ENCODE measurements at regions not wholly inside any gene's neighbourhood (a gene's known extent, or its start where the extent isn't known, plus 50 kb on each side); places are given as distances from the start of the nearest gene placed in this dataset.
"Not testable (repeated sequence)": the region's sequence is repeated elsewhere in the genome, so short reads cannot be mapped to it uniquely, and the experiment has no call there.

- ATAC-seq (no peak), DNase-seq (no peak)
- H3K4me3 ChIP-seq: no peak overlapping the region
- H3K27me3 ChIP-seq (ENCODE audit: low read depth): no peaks in the 10 kb centered on the region
- peaks cover 4% of the 10 kb centered on the region for H3K9me3 ChIP-seq
- no peak for TF ChIP-seq CTCF (IDR thresholded peaks at IDR 0.05)
- no peaks in the 10 kb centered on the region for H3K36me3 ChIP-seq
- intact Hi-C loops (cut with DNase I): no loop called here
- H3K4me1 ChIP-seq: no peaks in the 10 kb centered on the region
- H3K27ac ChIP-seq: no peak overlapping the region
These were observed 235.7 kb downstream of the NKX6-1 start for GRCh38 chr4:84263415-84263814.

GRCh38 chr4:84260495-84260894, 238.6 kb downstream of the NKX6-1 start:
- DNase-seq (no peak), ATAC-seq (no peak)
- Histone ChIP-seq H3K4me3 (no peak overlapping the region), H3K36me3 (no peaks in the 10 kb centered on the region), H3K4me1 (no peaks in the 10 kb centered on the region), H3K27ac (no peak overlapping the region), H3K9me3 (peaks cover 4% of the 10 kb centered on the region), H3K27me3 (ENCODE audit: low read depth) (no peaks in the 10 kb centered on the region)
- TF ChIP-seq CTCF (IDR thresholded peaks at IDR 0.05): no peak
- intact Hi-C loops (cut with DNase I): no loop called here

GRCh38 chr4:84258905-84259830, 239.9 kb downstream of the NKX6-1 start:
- peak; percentile 37 to 66 for ATAC-seq
- peak; percentile 49 for TF ChIP-seq CTCF (IDR thresholded peaks at IDR 0.05)
- H3K4me3 ChIP-seq: no peak overlapping the region
- H3K27ac ChIP-seq: no peak overlapping the region
- intact Hi-C loops (cut with DNase I): no loop called here
- no peaks in the 10 kb centered on the region for H3K36me3 ChIP-seq
- H3K9me3 ChIP-seq: peaks cover 4% of the 10 kb centered on the region
- H3K4me1 ChIP-seq: no peaks in the 10 kb centered on the region
- no peak for DNase-seq
- no peaks in the 10 kb centered on the region for H3K27me3 ChIP-seq (ENCODE audit: low read depth)

- TF ChIP-seq CTCF (IDR thresholded peaks at IDR 0.05): no peak
- no peak for ATAC-seq
These were observed 244.6 kb downstream of the NKX6-1 start for GRCh38 chr4:84254537-84254936.

GRCh38 chr4:84249521-84249920, 249.6 kb downstream of the NKX6-1 start:
- H3K4me1 ChIP-seq: no peaks in the 10 kb centered on the region
- no peaks in the 10 kb centered on the region for H3K9me3 ChIP-seq
- DNase-seq (no peak), ATAC-seq (no peak)
- TF ChIP-seq CTCF (IDR thresholded peaks at IDR 0.05): no peak
- no peaks in the 10 kb centered on the region for H3K27me3 ChIP-seq (ENCODE audit: low read depth)
- no peak overlapping the region for H3K4me3 ChIP-seq
- H3K27ac ChIP-seq: no peak overlapping the region
- H3K36me3 ChIP-seq: no peaks in the 10 kb centered on the region
- intact Hi-C loops (cut with DNase I): no loop called here

More at GRCh38 chr4:84254537-84254936, 244.6 kb downstream of the NKX6-1 start:
- Histone ChIP-seq H3K9me3 (no peaks in the 10 kb centered on the region), H3K36me3 (no peaks in the 10 kb centered on the region), H3K27ac (no peak overlapping the region), H3K4me3 (no peak overlapping the region), H3K27me3 (ENCODE audit: low read depth) (no peaks in the 10 kb centered on the region), H3K4me1 (no peaks in the 10 kb centered on the region)
- DNase-seq: no peak
- intact Hi-C loops (cut with DNase I): no loop called here

- H3K4me3 ChIP-seq; H3K9me3 ChIP-seq; H3K27ac ChIP-seq; DNase-seq; H3K4me1 ChIP-seq; H3K36me3 ChIP-seq; H3K27me3 ChIP-seq (ENCODE audit: low read depth); intact Hi-C loops (cut with DNase I): not testable (repeated sequence)
- peak in 1 of 2 donors; percentile 31 for ATAC-seq
These were observed 254.1 kb downstream of the NKX6-1 start for GRCh38 chr4:84245042-84245441.

GRCh38 chr4:84244346-84244801, 254.7 kb downstream of the NKX6-1 start:
- H3K36me3 ChIP-seq; H3K27ac ChIP-seq; H3K4me3 ChIP-seq; intact Hi-C loops (cut with DNase I); DNase-seq; ATAC-seq; H3K27me3 ChIP-seq (ENCODE audit: low read depth); H3K9me3 ChIP-seq; H3K4me1 ChIP-seq: not testable (repeated sequence)
